Activated naive CD4-positive, alpha-beta T cell treated with anti-CD3 and anti-CD28 coated beads, Interleukin-2, amount 10 ng/mL, durations not matched to agents 7 days and 5 days (primary cell): ENCODE measurements at regions not wholly inside any gene's neighbourhood (a gene's known extent, or its start where the extent isn't known, plus 50 kb on each side); places are given as distances from the start of the nearest gene placed in this dataset.

ENCODE experiments used
- CTCF ChIA-PET: fragments of 350-600 bp; sonication (Branson Sonifier 250); formaldehyde crosslinking; loops from one replicate; lab custom pipeline; 2021; ENCODE audit warnings: antibody characterized with exemption; lab: Charles Lee
- DNase-seq: peaks from one replicate; pipeline ENCODE4 v3.0.0-alpha.2; 2020
- H3K27ac Mint-ChIP-seq: one replicate; pipeline ENCODE4 v1.8.0; 2021; ENCODE audit warnings: mild to moderate bottlenecking, moderate library complexity, mixed read lengths
- H3K27me3 Mint-ChIP-seq: one replicate; pipeline ENCODE4 v1.8.0; 2021; ENCODE audit warnings: mild to moderate bottlenecking, mixed read lengths
- H3K36me3 Mint-ChIP-seq: one replicate; pipeline ENCODE4 v1.8.0; 2021; ENCODE audit warnings: mixed read lengths
- H3K4me1 Mint-ChIP-seq: one replicate; pipeline ENCODE4 v1.8.0; 2021; ENCODE audit warnings: mixed read lengths
- H3K4me3 Mint-ChIP-seq: one replicate; pipeline ENCODE4 v1.8.0; 2021; ENCODE audit warnings: mild to moderate bottlenecking, moderate library complexity, mixed read lengths
- H3K9me3 Mint-ChIP-seq: one replicate; pipeline ENCODE4 v1.8.0; 2021; ENCODE audit warnings: mixed read lengths

DNA sequence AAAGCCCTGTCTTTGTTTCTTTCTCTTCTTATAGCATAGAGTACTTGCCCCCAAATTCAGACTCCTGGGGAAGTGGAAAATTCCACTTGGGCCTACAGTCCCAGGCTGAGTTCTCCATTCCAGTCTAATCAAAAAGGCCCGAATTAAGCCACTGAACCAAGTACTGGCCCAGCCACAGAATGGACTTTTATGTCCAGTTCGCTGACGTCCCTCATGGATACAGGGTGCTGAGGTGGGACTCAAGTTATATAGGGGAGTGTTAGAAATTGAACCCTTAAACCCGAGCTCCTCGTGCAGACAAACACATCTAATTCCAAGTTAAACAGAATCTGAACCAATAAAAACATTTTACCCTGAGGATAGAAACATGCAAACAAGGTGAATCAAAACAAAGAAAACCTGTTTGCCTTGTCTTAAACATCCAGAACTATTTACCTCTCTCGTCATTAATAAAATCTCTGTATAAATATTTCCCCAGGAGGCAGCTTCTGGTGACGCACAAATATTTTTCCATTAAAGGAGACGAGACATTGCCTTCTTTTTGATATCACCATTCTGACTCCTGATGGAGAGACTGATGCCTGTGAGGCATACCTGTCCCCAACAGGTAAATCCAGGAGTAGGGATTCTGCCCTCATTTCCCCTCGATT is 136.8 kb upstream of the ARL4C start:
- Mint-ChIP-seq H3K27ac (no peak overlapping the region), H3K4me1 (no peaks in the 10 kb centered on the region), H3K9me3 (peaks cover 3% of the 10 kb centered on the region), H3K4me3 (no peak overlapping the region), H3K36me3 (no peaks in the 10 kb centered on the region), H3K27me3 (peaks cover 23% of the 10 kb centered on the region)
- CTCF ChIA-PET = no interaction called here
- DNase-seq = no peak

- Mint-ChIP-seq H3K9me3 (peaks cover 3% of the 10 kb centered on the region), H3K36me3 (no peaks in the 10 kb centered on the region), H3K27ac (no peak overlapping the region), H3K4me1 (no peaks in the 10 kb centered on the region), H3K27me3 (peaks cover 25% of the 10 kb centered on the region), H3K4me3 (no peak overlapping the region)
- no peak for DNase-seq
- CTCF ChIA-PET = no interaction called here
These were observed 135.9 kb upstream of the ARL4C start for GRCh38 chr2:234632527-234633391.

DNA sequence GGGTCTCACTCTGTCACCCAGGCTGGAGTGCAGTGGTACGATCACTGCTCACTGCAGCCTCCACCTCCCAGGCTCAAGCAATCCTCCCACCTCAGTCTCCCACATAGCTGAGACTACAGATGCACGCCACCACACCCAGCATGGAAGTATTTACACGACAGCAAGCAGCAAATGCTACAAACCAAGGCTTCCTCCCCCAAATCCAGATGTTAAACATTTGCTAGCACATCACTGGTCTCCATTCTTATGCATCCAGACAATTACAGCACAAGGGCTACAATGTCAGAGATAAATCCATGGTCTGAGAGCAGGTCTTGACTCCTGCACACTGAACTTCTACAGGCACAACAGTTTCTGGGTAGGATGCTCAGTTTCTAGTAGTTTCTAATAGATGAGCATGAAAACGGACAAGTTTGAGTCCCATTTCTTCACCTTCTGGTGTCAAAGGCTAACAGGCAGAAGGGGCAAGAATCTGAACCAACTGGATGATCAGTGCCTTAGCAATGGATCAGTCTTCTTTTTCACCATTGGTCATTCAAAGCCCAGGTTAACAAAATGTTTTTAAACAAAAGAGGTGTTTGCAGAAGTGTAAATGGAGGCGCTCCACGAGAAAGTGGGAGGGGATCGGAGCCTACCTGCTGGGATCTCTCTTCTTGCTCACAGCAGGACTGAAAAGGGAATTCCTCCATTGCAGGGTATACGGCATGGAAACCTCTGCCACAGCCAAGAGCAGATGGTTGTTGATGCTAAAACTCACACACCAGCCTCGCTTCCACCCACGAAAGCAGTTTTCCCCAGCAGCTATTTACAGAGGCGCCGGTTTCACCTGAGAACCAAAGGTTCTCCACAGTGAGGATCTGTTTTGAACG is 135.0 kb upstream of the ARL4C start:
- H3K4me3 Mint-ChIP-seq = no peak overlapping the region
- DNase-seq = no peak
- peaks cover 3% of the 10 kb centered on the region for H3K9me3 Mint-ChIP-seq
- H3K27ac Mint-ChIP-seq = no peak overlapping the region
- no peaks in the 10 kb centered on the region for H3K4me1 Mint-ChIP-seq
- H3K36me3 Mint-ChIP-seq = no peaks in the 10 kb centered on the region
- H3K27me3 Mint-ChIP-seq = peaks cover 30% of the 10 kb centered on the region
- CTCF ChIA-PET = no interaction called here

DNA sequence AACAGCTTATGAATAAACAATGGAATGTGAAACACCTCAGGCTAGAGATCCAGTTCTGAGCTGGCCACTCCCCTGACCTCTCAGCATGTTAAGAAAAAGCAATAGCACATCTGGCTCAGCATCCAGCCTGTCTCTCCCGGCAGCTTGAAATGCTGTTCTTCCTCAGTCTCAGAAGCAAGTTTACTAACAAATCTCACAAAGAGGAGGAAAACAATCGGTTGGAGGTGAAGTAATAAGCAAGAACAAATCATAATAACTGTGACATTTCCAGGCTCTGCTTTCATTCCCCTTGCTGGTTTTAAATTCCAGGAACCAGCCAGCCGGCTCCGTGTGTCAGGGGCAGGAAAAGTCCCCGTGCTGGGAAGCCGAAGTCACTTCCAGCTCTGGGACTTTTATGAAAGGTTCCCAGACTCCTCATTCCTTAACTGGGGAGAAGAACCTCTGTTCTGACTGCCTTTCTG is 133.9 kb upstream of the ARL4C start:
- Mint-ChIP-seq H3K4me3 (no peak overlapping the region), H3K4me1 (no peaks in the 10 kb centered on the region), H3K27me3 (peaks cover 30% of the 10 kb centered on the region), H3K27ac (no peak overlapping the region), H3K36me3 (no peaks in the 10 kb centered on the region), H3K9me3 (no peaks in the 10 kb centered on the region)
- CTCF ChIA-PET = no interaction called here
- DNase-seq = no peak

- Mint-ChIP-seq H3K27ac (no peak overlapping the region), H3K4me3 (no peak overlapping the region), H3K9me3 (no peaks in the 10 kb centered on the region), H3K4me1 (no peaks in the 10 kb centered on the region), H3K36me3 (no peaks in the 10 kb centered on the region), H3K27me3 (peaks cover 30% of the 10 kb centered on the region)
- CTCF ChIA-PET = no interaction called here
- no peak for DNase-seq
These were observed 132.7 kb upstream of the ARL4C start for GRCh38 chr2:234629596-234629995.

GRCh38 chr2:234628953-234629352 is 132.1 kb upstream of the ARL4C start:
- Mint-ChIP-seq H3K27ac (no peak overlapping the region), H3K4me3 (no peak overlapping the region), H3K9me3 (no peaks in the 10 kb centered on the region), H3K4me1 (no peaks in the 10 kb centered on the region), H3K27me3 (peaks cover 30% of the 10 kb centered on the region), H3K36me3 (no peaks in the 10 kb centered on the region)
- CTCF ChIA-PET = no interaction called here
- no peak for DNase-seq

DNA sequence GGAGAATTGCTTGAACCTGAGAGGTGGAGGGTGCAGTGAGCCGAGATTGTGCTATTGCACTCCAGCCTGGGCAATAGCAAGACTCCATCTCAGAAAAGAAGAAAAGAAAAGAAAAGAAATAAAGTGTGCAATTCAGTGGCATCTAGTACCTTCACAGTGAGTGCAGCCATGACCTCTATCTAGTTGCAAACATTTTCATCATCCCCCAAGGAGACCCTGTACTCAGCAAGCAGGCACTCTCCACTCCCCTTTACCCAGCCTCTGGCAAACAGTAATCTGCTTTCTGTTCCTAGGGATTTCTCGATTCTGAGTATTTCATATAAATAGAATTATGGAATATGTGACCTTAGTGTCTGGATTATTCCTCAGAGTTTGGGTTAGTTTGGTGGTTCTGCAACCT is 130.4 kb upstream of the ARL4C start:
- H3K36me3 Mint-ChIP-seq = no peaks in the 10 kb centered on the region
- H3K9me3 Mint-ChIP-seq = no peaks in the 10 kb centered on the region
- peaks cover 24% of the 10 kb centered on the region for H3K27me3 Mint-ChIP-seq
- CTCF ChIA-PET = no interaction called here
- H3K4me1 Mint-ChIP-seq = no peaks in the 10 kb centered on the region
- H3K27ac Mint-ChIP-seq = no peak overlapping the region
- no peak for DNase-seq
- no peak overlapping the region for H3K4me3 Mint-ChIP-seq

DNA sequence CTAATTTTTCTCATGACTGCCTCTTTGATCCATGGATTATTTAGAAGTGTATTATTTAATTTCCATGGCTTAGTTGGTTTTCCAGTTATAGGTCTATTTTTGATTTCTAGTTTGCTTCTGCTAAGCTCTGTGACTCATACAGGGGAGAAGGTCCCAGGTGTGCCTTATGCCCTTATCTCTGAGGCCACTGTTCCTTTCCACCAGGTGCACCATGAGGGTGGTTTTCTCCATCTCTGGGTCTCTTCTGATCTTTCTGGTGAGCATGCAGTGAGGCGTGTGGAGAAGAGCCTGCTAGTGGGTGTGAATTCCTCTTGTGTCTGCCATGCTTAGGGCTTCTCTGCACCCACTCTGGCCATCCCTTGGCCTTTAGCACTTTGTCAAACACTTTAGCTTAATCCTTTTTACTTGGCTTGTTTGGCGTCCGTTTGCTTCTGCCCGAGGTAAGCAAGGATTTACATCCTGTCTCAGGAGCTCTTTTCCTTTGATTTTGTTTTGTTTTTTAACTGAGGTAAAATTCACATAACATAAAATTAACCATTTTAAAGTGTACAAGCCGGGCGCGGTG is 129.8 kb upstream of the ARL4C start:
- H3K36me3 Mint-ChIP-seq = no peaks in the 10 kb centered on the region
- peaks cover 19% of the 10 kb centered on the region for H3K27me3 Mint-ChIP-seq
- H3K4me3 Mint-ChIP-seq = no peak overlapping the region
- CTCF ChIA-PET = no interaction called here
- H3K4me1 Mint-ChIP-seq = no peaks in the 10 kb centered on the region
- no peak overlapping the region for H3K27ac Mint-ChIP-seq
- H3K9me3 Mint-ChIP-seq = no peaks in the 10 kb centered on the region
- DNase-seq = no peak

- Mint-ChIP-seq H3K27ac (no peak overlapping the region), H3K4me1 (no peaks in the 10 kb centered on the region), H3K9me3 (no peaks in the 10 kb centered on the region), H3K27me3 (peaks cover 13% of the 10 kb centered on the region), H3K36me3 (no peaks in the 10 kb centered on the region), H3K4me3 (no peak overlapping the region)
- CTCF ChIA-PET = no interaction called here
- no peak for DNase-seq
These were observed 128.9 kb upstream of the ARL4C start for GRCh38 chr2:234625626-234626250.

GRCh38 chr2:234623521-234623991 is 126.7 kb upstream of the ARL4C start:
- H3K4me1 Mint-ChIP-seq = peaks cover 5% of the 10 kb centered on the region

GRCh38 chr2:234621120-234621519 is 124.2 kb upstream of the ARL4C start:
- H3K9me3 Mint-ChIP-seq = no peaks in the 10 kb centered on the region
- no peaks in the 10 kb centered on the region for H3K27me3 Mint-ChIP-seq
- CTCF ChIA-PET = no interaction called here
- DNase-seq = no peak
- no peak overlapping the region for H3K27ac Mint-ChIP-seq
- H3K36me3 Mint-ChIP-seq = no peaks in the 10 kb centered on the region
- H3K4me3 Mint-ChIP-seq = no peak overlapping the region
- peaks cover 5% of the 10 kb centered on the region for H3K4me1 Mint-ChIP-seq

More at GRCh38 chr2:234623521-234623991, 126.7 kb upstream of the ARL4C start:
- CTCF ChIA-PET = no interaction called here
- no peak for DNase-seq
- Mint-ChIP-seq H3K4me3 (no peak overlapping the region), H3K36me3 (no peaks in the 10 kb centered on the region), H3K27me3 (peaks cover 6% of the 10 kb centered on the region), H3K27ac (no peak overlapping the region), H3K9me3 (no peaks in the 10 kb centered on the region)

- DNase-seq = no peak
- no peak overlapping the region for H3K27ac Mint-ChIP-seq
- H3K4me3 Mint-ChIP-seq = no peak overlapping the region
- H3K9me3 Mint-ChIP-seq = no peaks in the 10 kb centered on the region
- peaks cover 5% of the 10 kb centered on the region for H3K4me1 Mint-ChIP-seq
- H3K27me3 Mint-ChIP-seq = peaks cover 3% of the 10 kb centered on the region
- no peaks in the 10 kb centered on the region for H3K36me3 Mint-ChIP-seq
- CTCF ChIA-PET = no interaction called here
These were observed 123.1 kb upstream of the ARL4C start for GRCh38 chr2:234620018-234620417.

GRCh38 chr2:234615643-234616356 is 118.9 kb upstream of the ARL4C start:
- Mint-ChIP-seq H3K36me3 (no peaks in the 10 kb centered on the region), H3K4me1 (peaks cover 5% of the 10 kb centered on the region), H3K9me3 (no peaks in the 10 kb centered on the region), H3K27ac (no peak overlapping the region), H3K27me3 (peaks cover 9% of the 10 kb centered on the region), H3K4me3 (no peak overlapping the region)
- no peak for DNase-seq
- CTCF ChIA-PET = no interaction called here
